GM23338 (cell line): ENCODE measurements at regions not wholly inside any gene's neighbourhood (a gene's known extent, or its start where the extent isn't known, plus 50 kb on each side); places are given as distances from the start of the nearest gene placed in this dataset.

ENCODE experiments used
- ATAC-seq: fragments of 200-7000 bp; cut with Tn5 transposase; 3 replicates; pipeline ENCODE4 v1.9.1; 2020
- DNase-seq: peaks from one replicate; pipeline ENCODE4 v3.0.0-alpha.2; 2015; ENCODE audit warnings: low spot score
- H2AFZ ChIP-seq: fragments of 200-600 bp; sonication (generic); 2 replicates; pipeline ENCODE4 v1.8.0; 2016; ENCODE audit warnings: antibody characterized with exemption, mild to moderate bottlenecking, moderate library complexity
- H3F3A ChIP-seq: fragments of 200-600 bp; sonication (generic); replicated peaks from 2 replicates; pipeline ENCODE4 v1.8.0; 2017; ENCODE audit warnings: antibody characterized with exemption, mixed run types, low read depth
- H3K27ac ChIP-seq: fragments of 200-600 bp; sonication (generic); 2 replicates; pipeline ENCODE4 v1.6.1; 2016; ENCODE audit warnings: low read depth
- H3K27me3 ChIP-seq: fragments of 200-600 bp; sonication (generic); 2 replicates; pipeline ENCODE4 v1.8.0; 2016; ENCODE audit warnings: mild to moderate bottlenecking, mixed run types, moderate library complexity; ENCODE audit not compliant: insufficient read depth
- H3K36me3 ChIP-seq: fragments of 200-600 bp; sonication (generic); 2 replicates; pipeline ENCODE4 v1.8.0; 2016; ENCODE audit warnings: mild to moderate bottlenecking; ENCODE audit not compliant: insufficient read depth
- H3K4me1 ChIP-seq: fragments of 200-600 bp; sonication (generic); 2 replicates; pipeline ENCODE4 v1.8.0; 2016; ENCODE audit warnings: mild to moderate bottlenecking, moderate library complexity; ENCODE audit not compliant: insufficient read depth
- H3K4me2 ChIP-seq: fragments of 200-600 bp; sonication (generic); 2 replicates; pipeline ENCODE4 v1.7.1; 2017; ENCODE audit warnings: mixed run types
- H3K4me3 ChIP-seq: fragments of 200-600 bp; sonication (generic); 2 replicates; pipeline ENCODE4 v1.6.1; 2016; ENCODE audit warnings: mixed run types
- H3K79me2 ChIP-seq: fragments of 200-600 bp; sonication (generic); replicated peaks from 2 replicates; pipeline ENCODE4 v1.8.0; 2017; ENCODE audit warnings: mild to moderate bottlenecking; ENCODE audit not compliant: insufficient read depth
- H3K9me2 ChIP-seq: fragments of 200-600 bp; sonication (generic); 2 replicates; pipeline ENCODE4 v1.8.0; 2017; ENCODE audit not compliant: insufficient read depth
- H4K20me1 ChIP-seq: fragments of 200-600 bp; sonication (generic); replicated peaks from 2 replicates; pipeline ENCODE4 v1.8.0; 2017; ENCODE audit warnings: mild to moderate bottlenecking; ENCODE audit not compliant: insufficient read depth
- H3K27ac Mint-ChIP-seq: 2 replicates; pipeline ENCODE4 v1.8.0; 2020; ENCODE audit warnings: inconsistent platforms, mild to moderate bottlenecking, moderate library complexity, mixed read lengths
- H3K27me3 Mint-ChIP-seq: 3 replicates; pipeline ENCODE4 v1.8.0; 2022; ENCODE audit warnings: low read depth, mild to moderate bottlenecking, moderate library complexity, mixed read lengths, inconsistent platforms; ENCODE audit not compliant: insufficient read depth, poor library complexity
- H3K36me3 Mint-ChIP-seq: 3 replicates; pipeline ENCODE4 v1.8.0; 2021; ENCODE audit warnings: low read depth, mild to moderate bottlenecking, inconsistent platforms, moderate library complexity, mixed read lengths
- H3K4me1 Mint-ChIP-seq: 3 replicates; pipeline ENCODE4 v1.8.0; 2020; ENCODE audit warnings: mild to moderate bottlenecking, inconsistent platforms, mixed read lengths
- H3K4me3 Mint-ChIP-seq: 3 replicates; pipeline ENCODE4 v1.8.0; 2021; ENCODE audit warnings: moderate library complexity, mild to moderate bottlenecking, inconsistent platforms, mixed read lengths
- H3K9me3 Mint-ChIP-seq: 3 replicates; pipeline ENCODE4 v1.8.0; 2020; ENCODE audit warnings: moderate library complexity, mild to moderate bottlenecking, inconsistent platforms, mixed read lengths
- CREB1 ChIP-seq: fragments of 250-450 bp; sonication (Bioruptor Pico); IDR thresholded peaks from 2 replicates; pipeline ENCODE4 v1.5.0; 2020; ENCODE audit warnings: low read depth, mild to moderate bottlenecking, moderate library complexity
- CTCF ChIP-seq, 2 experiments: fragments of 200-600 bp in 1 of 2; sonication (generic) in 1 of 2; conservative IDR thresholded peaks; 2 replicates each; pipeline versions ENCODE4 v1.5.1 to v1.6.1; 2016 to 2017; ENCODE audit warnings: antibody characterized with exemption in 2 of 2, low read depth in 2 of 2, mild to moderate bottlenecking in 2 of 2, moderate library complexity in 1 of 2
- EZH2phosphoT487 ChIP-seq: fragments of 200-600 bp; sonication (generic); IDR thresholded peaks from one replicate; pipeline ENCODE4 v1.8.1; 2018; ENCODE audit warnings: antibody characterized with exemption; ENCODE audit not compliant: unreplicated experiment
- JUNB ChIP-seq: IDR thresholded peaks from one replicate; pipeline ENCODE4 v1.6.1; 2016; ENCODE audit warnings: antibody characterized with exemption; ENCODE audit not compliant: unreplicated experiment
- NANOG ChIP-seq: IDR thresholded peaks from 2 replicates; pipeline ENCODE4 v1.6.1; 2016; ENCODE audit warnings: antibody characterized with exemption, borderline replicate concordance
- POLR2AphosphoS5 ChIP-seq: IDR thresholded peaks from 2 replicates; pipeline ENCODE4 v1.6.1; 2016; ENCODE audit warnings: antibody characterized with exemption, low read depth
- REST ChIP-seq: IDR thresholded peaks from one replicate; pipeline ENCODE4 v1.6.1; 2018; ENCODE audit warnings: antibody characterized with exemption; ENCODE audit not compliant: unreplicated experiment
- STAT1 ChIP-seq: IDR thresholded peaks from one replicate; pipeline ENCODE4 v1.6.1; 2016; ENCODE audit warnings: antibody characterized with exemption; ENCODE audit not compliant: unreplicated experiment
- ZNF114 ChIP-seq: fragments of 250-450 bp; sonication (Bioruptor Pico); IDR thresholded peaks from 2 replicates; pipeline ENCODE4 v1.5.0; 2020; ENCODE audit warnings: mild to moderate bottlenecking, moderate library complexity
- ZNF331 ChIP-seq: fragments of 250-450 bp; sonication (Bioruptor Pico); IDR thresholded peaks from 2 replicates; pipeline ENCODE4 v1.5.0; 2020; ENCODE audit warnings: low read depth, mild to moderate bottlenecking, moderate library complexity
- TF ChIP-seq, protein P1 (sequence below): fragments of 250-450 bp; sonication (Bioruptor Pico); IDR thresholded peaks from 2 replicates; pipeline ENCODE4 v1.5.0; 2020; ENCODE audit warnings: mild to moderate bottlenecking, moderate library complexity

- TF ChIP-seq CTCF (conservative IDR thresholded peaks at IDR 0.05; ENCODE audit: low read depth in 2 of 2) (no peak), POLR2AphosphoS5 (no peak), CREB1 (CRISPR knock-in tag) (no peak), REST (no peak), EZH2phosphoT487 (no peak), NANOG (no peak), ZNF331 (CRISPR knock-in tag) (no peak), STAT1 (no peak), JUNB (no peak), ZNF114 (no peak)
- TF ChIP-seq, protein P1, sequence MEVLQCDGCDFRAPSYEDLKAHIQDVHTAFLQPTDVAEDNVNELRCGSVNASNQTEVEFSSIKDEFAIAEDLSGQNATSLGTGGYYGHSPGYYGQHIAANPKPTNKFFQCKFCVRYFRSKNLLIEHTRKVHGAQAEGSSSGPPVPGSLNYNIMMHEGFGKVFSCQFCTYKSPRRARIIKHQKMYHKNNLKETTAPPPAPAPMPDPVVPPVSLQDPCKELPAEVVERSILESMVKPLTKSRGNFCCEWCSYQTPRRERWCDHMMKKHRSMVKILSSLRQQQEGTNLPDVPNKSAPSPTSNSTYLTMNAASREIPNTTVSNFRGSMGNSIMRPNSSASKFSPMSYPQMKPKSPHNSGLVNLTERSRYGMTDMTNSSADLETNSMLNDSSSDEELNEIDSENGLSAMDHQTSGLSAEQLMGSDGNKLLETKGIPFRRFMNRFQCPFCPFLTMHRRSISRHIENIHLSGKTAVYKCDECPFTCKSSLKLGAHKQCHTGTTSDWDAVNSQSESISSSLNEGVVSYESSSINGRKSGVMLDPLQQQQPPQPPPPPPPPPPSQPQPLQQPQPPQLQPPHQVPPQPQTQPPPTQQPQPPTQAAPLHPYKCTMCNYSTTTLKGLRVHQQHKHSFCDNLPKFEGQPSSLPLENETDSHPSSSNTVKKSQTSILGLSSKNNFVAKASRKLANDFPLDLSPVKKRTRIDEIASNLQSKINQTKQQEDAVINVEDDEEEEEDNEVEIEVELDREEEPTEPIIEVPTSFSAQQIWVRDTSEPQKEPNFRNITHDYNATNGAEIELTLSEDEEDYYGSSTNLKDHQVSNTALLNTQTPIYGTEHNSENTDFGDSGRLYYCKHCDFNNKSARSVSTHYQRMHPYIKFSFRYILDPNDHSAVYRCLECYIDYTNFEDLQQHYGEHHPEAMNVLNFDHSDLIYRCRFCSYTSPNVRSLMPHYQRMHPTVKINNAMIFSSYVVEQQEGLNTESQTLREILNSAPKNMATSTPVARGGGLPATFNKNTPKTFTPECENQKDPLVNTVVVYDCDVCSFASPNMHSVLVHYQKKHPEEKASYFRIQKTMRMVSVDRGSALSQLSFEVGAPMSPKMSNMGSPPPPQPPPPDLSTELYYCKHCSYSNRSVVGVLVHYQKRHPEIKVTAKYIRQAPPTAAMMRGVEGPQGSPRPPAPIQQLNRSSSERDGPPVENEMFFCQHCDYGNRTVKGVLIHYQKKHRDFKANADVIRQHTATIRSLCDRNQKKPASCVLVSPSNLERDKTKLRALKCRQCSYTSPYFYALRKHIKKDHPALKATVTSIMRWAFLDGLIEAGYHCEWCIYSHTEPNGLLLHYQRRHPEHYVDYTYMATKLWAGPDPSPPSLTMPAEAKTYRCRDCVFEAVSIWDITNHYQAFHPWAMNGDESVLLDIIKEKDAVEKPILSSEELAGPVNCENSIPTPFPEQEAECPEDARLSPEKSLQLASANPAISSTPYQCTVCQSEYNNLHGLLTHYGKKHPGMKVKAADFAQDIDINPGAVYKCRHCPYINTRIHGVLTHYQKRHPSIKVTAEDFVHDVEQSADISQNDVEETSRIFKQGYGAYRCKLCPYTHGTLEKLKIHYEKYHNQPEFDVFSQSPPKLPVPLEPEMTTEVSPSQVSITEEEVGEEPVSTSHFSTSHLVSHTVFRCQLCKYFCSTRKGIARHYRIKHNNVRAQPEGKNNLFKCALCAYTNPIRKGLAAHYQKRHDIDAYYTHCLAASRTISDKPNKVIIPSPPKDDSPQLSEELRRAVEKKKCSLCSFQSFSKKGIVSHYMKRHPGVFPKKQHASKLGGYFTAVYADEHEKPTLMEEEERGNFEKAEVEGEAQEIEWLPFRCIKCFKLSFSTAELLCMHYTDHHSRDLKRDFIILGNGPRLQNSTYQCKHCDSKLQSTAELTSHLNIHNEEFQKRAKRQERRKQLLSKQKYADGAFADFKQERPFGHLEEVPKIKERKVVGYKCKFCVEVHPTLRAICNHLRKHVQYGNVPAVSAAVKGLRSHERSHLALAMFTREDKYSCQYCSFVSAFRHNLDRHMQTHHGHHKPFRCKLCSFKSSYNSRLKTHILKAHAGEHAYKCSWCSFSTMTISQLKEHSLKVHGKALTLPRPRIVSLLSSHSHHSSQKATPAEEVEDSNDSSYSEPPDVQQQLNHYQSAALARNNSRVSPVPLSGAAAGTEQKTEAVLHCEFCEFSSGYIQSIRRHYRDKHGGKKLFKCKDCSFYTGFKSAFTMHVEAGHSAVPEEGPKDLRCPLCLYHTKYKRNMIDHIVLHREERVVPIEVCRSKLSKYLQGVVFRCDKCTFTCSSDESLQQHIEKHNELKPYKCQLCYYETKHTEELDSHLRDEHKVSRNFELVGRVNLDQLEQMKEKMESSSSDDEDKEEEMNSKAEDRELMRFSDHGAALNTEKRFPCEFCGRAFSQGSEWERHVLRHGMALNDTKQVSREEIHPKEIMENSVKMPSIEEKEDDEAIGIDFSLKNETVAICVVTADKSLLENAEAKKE = no peak
- Histone ChIP-seq H3K79me2 (no peaks in the 10 kb centered on the region), H3K9me2 (peaks cover 3% of the 10 kb centered on the region; the same call in 1 of the 2 replicates), H3K27me3 (no peaks in the 10 kb centered on the region), H2AFZ (no peak overlapping the region), H3K4me2 (no peak overlapping the region), H3K4me1 (no peaks in the 10 kb centered on the region), H3K36me3 (no peaks in the 10 kb centered on the region), H3F3A (no peaks in the 10 kb centered on the region), H4K20me1 (no peaks in the 10 kb centered on the region), H3K4me3 (no peak overlapping the region), H3K27ac (no peak overlapping the region)
- Mint-ChIP-seq H3K27ac (no peak overlapping the region), H3K27me3 (peaks cover 1% of the 10 kb centered on the region), H3K9me3 (no peaks in the 10 kb centered on the region), H3K4me1 (no peaks in the 10 kb centered on the region), H3K4me3 (no peak overlapping the region), H3K36me3 (no peaks in the 10 kb centered on the region)
- DNase-seq = no peak
- ATAC-seq = no peak
These were observed 194.3 kb downstream of the NR2F2 start for GRCh38 chr15:96524676-96525417.
